ENCODE measurements at regions not wholly inside any gene's neighbourhood (a gene's known extent, or its start where the extent isn't known, plus 50 kb on each side); places are given as distances from the start of the nearest gene placed in this dataset.

DNA sequence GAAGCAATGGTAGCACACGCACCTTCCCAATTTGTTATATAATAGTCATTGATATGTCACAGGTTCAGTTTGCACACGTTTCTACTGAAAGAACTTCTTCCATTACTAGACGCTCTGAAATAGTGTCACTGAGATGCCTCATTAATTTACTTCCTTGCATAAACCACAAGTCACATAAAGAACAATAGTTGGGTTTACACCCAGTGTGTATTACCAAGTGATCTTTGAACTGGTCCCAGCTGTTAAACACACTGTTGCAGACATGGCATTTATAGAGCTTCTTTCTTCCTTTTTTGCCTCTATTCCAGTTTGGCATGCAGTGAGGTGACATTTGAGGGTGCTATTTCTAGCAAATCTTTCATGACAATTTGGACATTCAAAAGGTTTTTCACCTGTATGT lies 245.3 kb downstream of the EPM2A start:
- no peaks in the 10 kb centered on the region for H3K36me3 ChIP-seq
- no peak overlapping the region for H3K4me3 ChIP-seq
- H3K27ac ChIP-seq: no peak overlapping the region
- H3K27me3 ChIP-seq: no peaks in the 10 kb centered on the region
- H3K9me3 ChIP-seq: no peaks in the 10 kb centered on the region
- no peak for TF ChIP-seq CTCF (IDR thresholded peaks at IDR 0.05)
- no peaks in the 10 kb centered on the region for H3K4me1 ChIP-seq
- DNase-seq (no peak), FAIRE-seq (no peak), ATAC-seq (no peak)
- intact Hi-C loops (cut with DNase I): no loop called here
- WGBS, 2 donors: 46 to 56% methylated on average over 3 of the region's 3 CpGs

- Histone ChIP-seq H3K27ac (no peak overlapping the region), H3K9me3 (no peaks in the 10 kb centered on the region), H3K27me3 (no peaks in the 10 kb centered on the region), H3K36me3 (no peaks in the 10 kb centered on the region), H3K4me1 (no peaks in the 10 kb centered on the region), H3K4me3 (no peak overlapping the region)
- intact Hi-C loops (cut with DNase I): no loop called here
- DNase-seq (no peak), ATAC-seq (no peak), FAIRE-seq (no peak)
- TF ChIP-seq CTCF (IDR thresholded peaks at IDR 0.05): no peak
- WGBS, 2 donors: 45 to 50% methylated on average over 8 of the region's 8 CpGs
These were observed 244.2 kb downstream of the EPM2A start for GRCh38 chr6:145491126-145491525.

GRCh38 chr6:145497006-145497405 lies 238.3 kb downstream of the EPM2A start:
- no peaks in the 10 kb centered on the region for H3K9me3 ChIP-seq
- ATAC-seq (no peak), FAIRE-seq (no peak), DNase-seq (no peak)
- intact Hi-C loops (cut with DNase I): no loop called here
- 30 to 64% methylated on average over 2 of the region's 2 CpGs for WGBS, 2 donors
- no peak for TF ChIP-seq CTCF (IDR thresholded peaks at IDR 0.05)
- H3K27me3 ChIP-seq: no peaks in the 10 kb centered on the region
- H3K4me1 ChIP-seq: no peaks in the 10 kb centered on the region
- H3K27ac ChIP-seq: no peak overlapping the region
- H3K36me3 ChIP-seq: no peaks in the 10 kb centered on the region
- H3K4me3 ChIP-seq: no peak overlapping the region

DNA sequence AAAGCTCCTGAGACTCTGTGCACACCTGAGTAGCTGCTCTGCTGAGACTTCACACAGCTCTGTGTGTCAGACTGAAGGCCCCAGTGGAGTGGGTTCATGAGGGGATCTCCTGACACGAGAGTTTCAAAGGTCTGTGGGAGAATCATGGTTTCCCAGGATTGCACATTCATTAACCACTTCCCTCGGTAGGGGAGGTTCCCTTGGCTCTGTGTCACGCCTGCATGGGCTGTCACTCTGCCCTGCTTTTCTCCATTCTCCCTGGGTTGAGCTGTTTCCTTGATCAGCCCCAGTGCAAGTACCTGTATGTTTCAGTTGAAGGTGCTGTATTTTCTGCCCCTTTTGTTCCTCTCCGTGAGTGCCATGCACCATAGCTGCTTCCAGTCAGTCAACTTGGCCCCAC lies 236.9 kb downstream of the EPM2A start:
- Histone ChIP-seq H3K27ac (no peak overlapping the region), H3K36me3 (no peaks in the 10 kb centered on the region), H3K27me3 (no peaks in the 10 kb centered on the region), H3K9me3 (no peaks in the 10 kb centered on the region), H3K4me1 (no peaks in the 10 kb centered on the region), H3K4me3 (no peak overlapping the region)
- intact Hi-C loops (cut with DNase I): no loop called here
- TF ChIP-seq CTCF (IDR thresholded peaks at IDR 0.05): no peak
- peak in 2 of 4 donors; percentile 18 to 36 for ATAC-seq
- FAIRE-seq: no peak
- 19 to 42% methylated on average over 4 of the region's 4 CpGs for WGBS, 2 donors
- no peak for DNase-seq

- Histone ChIP-seq H3K27ac (no peak overlapping the region), H3K27me3 (no peaks in the 10 kb centered on the region), H3K9me3 (no peaks in the 10 kb centered on the region), H3K4me1 (no peaks in the 10 kb centered on the region), H3K4me3 (no peak overlapping the region), H3K36me3 (no peaks in the 10 kb centered on the region)
- intact Hi-C loops (cut with DNase I): no loop called here
- TF ChIP-seq CTCF (IDR thresholded peaks at IDR 0.05): no peak
- ATAC-seq: no peak
- WGBS, 2 donors: 24 to 38% methylated on average over 1 of the region's 1 CpG
- no peak for FAIRE-seq
- DNase-seq: no peak
These were observed 232.9 kb downstream of the EPM2A start for GRCh38 chr6:145502416-145502815.
